Cardiac fibroblast (primary cell): ENCODE measurements at regions not wholly inside any gene's neighbourhood (a gene's known extent, or its start where the extent isn't known, plus 50 kb on each side); places are given as distances from the start of the nearest gene placed in this dataset.

Source experiments
- DNase-seq, 2 donors: peaks; one replicate each; pipeline versions ENCODE4 v3.0.0 to v3.0.0-alpha.2; 2010; ENCODE audit warnings: low read depth in 2 of 2
- H3K4me3 ChIP-seq, 2 donors: replicated peaks in 1 of 2; 1 replicate in 1 of 2; 2 replicates in 1 of 2; pipeline ENCODE4 v1.5.1; 2011; ENCODE audit warnings: low read depth in 2 of 2, low read length in 2 of 2, mild to moderate bottlenecking in 2 of 2, moderate library complexity in 1 of 2
- CTCF ChIP-seq: IDR thresholded peaks from one replicate; pipeline ENCODE4 v1.5.1; 2011; ENCODE audit warnings: low read depth, mild to moderate bottlenecking, low read length, inconsistent platforms

- DNase-seq, result no peak
- TF ChIP-seq CTCF, result no peak
- no peak overlapping the region for H3K4me3 ChIP-seq
These were observed 236.5 kb upstream of the AFDN start for GRCh38 chr6:167590193-167590592.
